ENCODE measurements at regions not wholly inside any gene's neighbourhood (a gene's known extent, or its start where the extent isn't known, plus 50 kb on each side); places are given as distances from the start of the nearest gene placed in this dataset.
"Not testable (repeated sequence)": the region's sequence is repeated elsewhere in the genome, so short reads cannot be mapped to it uniquely, and the experiment has no call there.

DNA sequence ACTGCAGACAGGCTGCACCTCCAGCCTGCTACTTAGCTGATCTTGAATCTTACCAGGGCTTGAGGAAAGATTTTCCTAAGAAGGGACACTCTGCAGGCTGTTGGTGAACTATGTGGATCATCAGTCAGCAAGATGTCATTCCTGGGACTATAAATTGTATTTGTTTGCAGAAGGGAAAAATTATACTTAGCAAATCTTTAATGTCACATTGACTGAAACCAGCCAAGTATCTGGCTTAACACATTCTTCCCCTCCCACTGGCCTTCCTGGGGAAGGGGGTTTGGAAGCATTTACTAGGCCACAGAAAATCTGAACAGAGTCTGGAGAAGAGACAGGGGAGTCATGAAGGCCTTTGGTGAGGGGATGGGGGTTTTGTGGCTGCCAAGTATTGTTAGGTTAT lies 156.7 kb upstream of the EOLA2 start:
- TF ChIP-seq, protein P1, sequence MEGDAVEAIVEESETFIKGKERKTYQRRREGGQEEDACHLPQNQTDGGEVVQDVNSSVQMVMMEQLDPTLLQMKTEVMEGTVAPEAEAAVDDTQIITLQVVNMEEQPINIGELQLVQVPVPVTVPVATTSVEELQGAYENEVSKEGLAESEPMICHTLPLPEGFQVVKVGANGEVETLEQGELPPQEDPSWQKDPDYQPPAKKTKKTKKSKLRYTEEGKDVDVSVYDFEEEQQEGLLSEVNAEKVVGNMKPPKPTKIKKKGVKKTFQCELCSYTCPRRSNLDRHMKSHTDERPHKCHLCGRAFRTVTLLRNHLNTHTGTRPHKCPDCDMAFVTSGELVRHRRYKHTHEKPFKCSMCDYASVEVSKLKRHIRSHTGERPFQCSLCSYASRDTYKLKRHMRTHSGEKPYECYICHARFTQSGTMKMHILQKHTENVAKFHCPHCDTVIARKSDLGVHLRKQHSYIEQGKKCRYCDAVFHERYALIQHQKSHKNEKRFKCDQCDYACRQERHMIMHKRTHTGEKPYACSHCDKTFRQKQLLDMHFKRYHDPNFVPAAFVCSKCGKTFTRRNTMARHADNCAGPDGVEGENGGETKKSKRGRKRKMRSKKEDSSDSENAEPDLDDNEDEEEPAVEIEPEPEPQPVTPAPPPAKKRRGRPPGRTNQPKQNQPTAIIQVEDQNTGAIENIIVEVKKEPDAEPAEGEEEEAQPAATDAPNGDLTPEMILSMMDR (IDR thresholded peaks at IDR 0.05; ENCODE audit: insufficient read depth, low read length, poor library complexity, severe bottlenecking) = no peak
- DNase-seq (ENCODE audit: low read depth) = no peak
- H3K36me3 ChIP-seq (ENCODE audit: control insufficient read depth, insufficient read depth, low read length) = no peaks in the 10 kb centered on the region
- no peaks in the 10 kb centered on the region for H3K27me3 ChIP-seq (ENCODE audit: control insufficient read depth, insufficient read depth, low read length)
- no peak overlapping the region for H3K4me3 ChIP-seq (ENCODE audit: low read depth, low read length)

DNA sequence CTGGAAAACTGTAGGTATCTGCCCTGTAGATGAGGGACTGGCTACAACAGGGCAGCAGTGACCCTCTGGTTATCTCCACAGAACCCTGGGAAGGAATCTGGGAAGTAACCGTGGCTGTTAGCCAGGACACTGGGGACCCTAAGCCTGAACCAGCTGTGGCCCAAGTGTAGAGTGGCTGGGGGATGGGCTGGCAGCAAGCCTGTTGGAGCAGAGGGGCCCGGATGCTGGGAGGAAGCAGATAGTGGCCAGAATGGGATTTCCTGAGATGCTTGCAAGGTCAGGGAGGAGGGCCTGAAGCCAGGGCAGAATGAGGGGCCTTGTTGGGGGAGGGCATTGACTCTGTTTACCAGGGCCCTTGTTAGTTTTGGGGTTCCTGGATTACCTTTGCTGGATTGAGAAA lies 161.0 kb upstream of the EOLA2 start:
- TF ChIP-seq, protein P1 (IDR thresholded peaks at IDR 0.05; ENCODE audit: insufficient read depth, low read length, poor library complexity, severe bottlenecking) = no peak
- Histone ChIP-seq H3K36me3 (ENCODE audit: control insufficient read depth, insufficient read depth, low read length) (no peaks in the 10 kb centered on the region), H3K27me3 (ENCODE audit: control insufficient read depth, insufficient read depth, low read length) (no peaks in the 10 kb centered on the region), H3K4me3 (ENCODE audit: low read depth, low read length) (no peak overlapping the region)
- DNase-seq (ENCODE audit: low read depth) = no peak

DNA sequence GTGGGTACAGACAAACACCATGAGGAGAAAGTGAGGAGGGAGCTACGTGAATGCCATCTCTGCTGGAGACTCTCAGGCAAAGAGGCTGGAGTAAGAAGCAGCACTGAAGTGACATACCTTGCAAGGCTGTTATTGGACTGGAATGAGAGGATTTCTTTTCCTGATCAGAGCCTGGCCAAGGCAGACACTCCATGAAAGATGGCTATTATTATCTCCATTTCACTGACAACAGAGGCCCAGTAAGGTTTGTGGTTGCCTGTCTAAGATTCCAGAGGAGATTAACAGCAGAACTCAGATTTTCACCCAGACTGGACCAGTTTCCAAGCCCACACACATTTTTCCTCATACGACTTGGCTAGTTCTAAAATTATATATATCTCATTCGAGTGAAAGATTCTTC lies 162.0 kb upstream of the EOLA2 start:
- TF ChIP-seq, protein P1 (IDR thresholded peaks at IDR 0.05; ENCODE audit: insufficient read depth, low read length, poor library complexity, severe bottlenecking) = no peak
- Histone ChIP-seq H3K36me3 (ENCODE audit: control insufficient read depth, insufficient read depth, low read length) (no peaks in the 10 kb centered on the region), H3K27me3 (ENCODE audit: control insufficient read depth, insufficient read depth, low read length) (no peaks in the 10 kb centered on the region), H3K4me3 (ENCODE audit: low read depth, low read length) (no peak overlapping the region)
- DNase-seq (ENCODE audit: low read depth) = no peak

DNA sequence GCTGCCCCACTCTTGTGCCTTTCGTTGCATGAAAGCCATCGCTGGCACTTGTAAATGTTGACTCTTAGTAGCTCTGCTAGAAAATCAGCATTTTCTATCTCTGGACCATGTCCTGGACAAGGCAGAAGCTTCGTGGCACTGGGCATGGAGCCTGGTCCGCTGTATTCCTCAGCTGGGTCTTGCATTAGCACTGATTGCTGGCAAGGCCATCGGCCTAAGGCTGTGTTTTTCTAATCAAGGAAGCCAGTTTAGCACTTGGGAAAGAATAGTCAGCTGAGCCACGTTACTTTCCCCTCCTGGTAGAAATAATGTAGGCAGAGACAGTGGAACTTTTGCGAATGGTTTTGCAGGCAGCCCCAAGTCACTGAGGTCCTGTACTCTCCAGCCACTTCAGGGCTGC lies 180.2 kb upstream of the EOLA2 start:
- Histone ChIP-seq H3K36me3 (ENCODE audit: control insufficient read depth, insufficient read depth, low read length) (no peaks in the 10 kb centered on the region), H3K4me3 (ENCODE audit: low read depth, low read length) (no peak overlapping the region), H3K27me3 (ENCODE audit: control insufficient read depth, insufficient read depth, low read length) (no peaks in the 10 kb centered on the region)
- DNase-seq (ENCODE audit: low read depth) = no peak
- TF ChIP-seq, protein P1 (IDR thresholded peaks at IDR 0.05; ENCODE audit: insufficient read depth, low read length, poor library complexity, severe bottlenecking) = no peak

DNA sequence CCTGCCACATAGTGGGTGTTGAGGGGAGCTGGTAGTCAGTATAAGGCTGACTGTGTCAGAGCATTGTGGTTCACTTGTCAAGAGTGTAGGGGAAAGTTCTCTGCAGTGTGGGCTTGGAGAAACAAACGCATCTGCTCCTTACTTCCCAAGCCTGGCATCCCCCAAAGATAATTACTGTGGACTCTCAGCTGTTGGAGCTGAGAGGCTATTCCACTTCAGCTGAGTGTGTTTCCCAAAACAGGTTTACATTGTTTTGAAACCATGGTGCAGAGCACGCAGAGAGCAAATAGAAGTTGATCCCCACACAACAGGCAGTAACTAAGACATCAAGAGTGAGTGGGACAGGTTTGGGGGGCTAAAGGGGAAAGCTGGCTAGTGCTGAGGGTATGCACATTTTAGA lies 181.0 kb upstream of the EOLA2 start:
- H3K27me3 ChIP-seq (ENCODE audit: control insufficient read depth, insufficient read depth, low read length) = no peaks in the 10 kb centered on the region
- no peak for DNase-seq (ENCODE audit: low read depth)
- H3K4me3 ChIP-seq (ENCODE audit: low read depth, low read length) = no peak overlapping the region
- TF ChIP-seq, protein P1 (IDR thresholded peaks at IDR 0.05; ENCODE audit: insufficient read depth, low read length, poor library complexity, severe bottlenecking) = no peak
- no peaks in the 10 kb centered on the region for H3K36me3 ChIP-seq (ENCODE audit: control insufficient read depth, insufficient read depth, low read length)

DNA sequence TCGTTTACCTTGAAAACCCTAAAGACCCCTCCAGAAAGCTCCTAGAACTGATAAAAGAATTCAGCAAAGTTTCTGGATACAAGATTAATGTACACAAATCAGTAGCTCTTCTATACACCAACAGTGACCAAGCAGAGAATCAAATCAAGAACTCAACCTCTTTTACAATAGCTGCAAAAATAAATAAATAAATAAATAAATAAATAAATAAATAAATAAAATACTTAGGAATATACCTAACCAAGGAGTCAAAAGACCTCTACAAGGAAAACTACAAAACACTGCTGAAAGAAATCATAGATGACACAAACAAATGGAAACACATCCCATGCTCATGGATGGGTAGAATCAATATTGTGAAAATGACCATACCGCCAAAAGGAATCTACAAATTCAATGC lies 186.8 kb upstream of the EOLA2 start:
- not testable (repeated sequence) for H3K27me3 ChIP-seq (ENCODE audit: control insufficient read depth, insufficient read depth, low read length); H3K4me3 ChIP-seq (ENCODE audit: low read depth, low read length); DNase-seq (ENCODE audit: low read depth); H3K36me3 ChIP-seq (ENCODE audit: control insufficient read depth, insufficient read depth, low read length)
